HG02885 (cell line): ENCODE measurements at regions not wholly inside any gene's neighbourhood (a gene's known extent, or its start where the extent isn't known, plus 50 kb on each side); places are given as distances from the start of the nearest gene placed in this dataset.
"Not testable (repeated sequence)": the region's sequence is repeated elsewhere in the genome, so short reads cannot be mapped to it uniquely, and the experiment has no call there.

ENCODE experiments used
- ATAC-seq: cut with Tn5 transposase; IDR thresholded peaks from one replicate; pipeline ENCODE4 v1.9.1; 2021; ENCODE audit warnings: mild to moderate bottlenecking; ENCODE audit not compliant: unreplicated experiment, poor library complexity

- ATAC-seq = no peak
These were observed 76.1 kb upstream of the PHACTR1 start for GRCh38 chr6:12640438-12640837.

- ATAC-seq = not testable (repeated sequence)
These were observed 74.8 kb upstream of the PHACTR1 start for GRCh38 chr6:12641785-12642184.

GRCh38 chr6:12645941-12646340 is 70.6 kb upstream of the PHACTR1 start:
- ATAC-seq = no peak

GRCh38 chr6:12648171-12648570 is 68.4 kb upstream of the PHACTR1 start:
- ATAC-seq = no peak

- ATAC-seq = no peak
These were observed 67.2 kb upstream of the PHACTR1 start for GRCh38 chr6:12649325-12649724.

- no peak for ATAC-seq
These were observed 63.1 kb upstream of the PHACTR1 start for GRCh38 chr6:12653486-12653885.

GRCh38 chr6:12654107-12654506 is 62.5 kb upstream of the PHACTR1 start:
- ATAC-seq = no peak

GRCh38 chr6:12654514-12654913 is 62.1 kb upstream of the PHACTR1 start:
- no peak for ATAC-seq

GRCh38 chr6:12656906-12657305 is 59.7 kb upstream of the PHACTR1 start:
- ATAC-seq = no peak

- ATAC-seq = no peak
These were observed 58.7 kb upstream of the PHACTR1 start for GRCh38 chr6:12657884-12658283.

- no peak for ATAC-seq
These were observed 55.0 kb upstream of the PHACTR1 start for GRCh38 chr6:12661432-12662089.
